ENCODE measurements at regions not wholly inside any gene's neighbourhood (a gene's known extent, or its start where the extent isn't known, plus 50 kb on each side); places are given as distances from the start of the nearest gene placed in this dataset.

DNA sequence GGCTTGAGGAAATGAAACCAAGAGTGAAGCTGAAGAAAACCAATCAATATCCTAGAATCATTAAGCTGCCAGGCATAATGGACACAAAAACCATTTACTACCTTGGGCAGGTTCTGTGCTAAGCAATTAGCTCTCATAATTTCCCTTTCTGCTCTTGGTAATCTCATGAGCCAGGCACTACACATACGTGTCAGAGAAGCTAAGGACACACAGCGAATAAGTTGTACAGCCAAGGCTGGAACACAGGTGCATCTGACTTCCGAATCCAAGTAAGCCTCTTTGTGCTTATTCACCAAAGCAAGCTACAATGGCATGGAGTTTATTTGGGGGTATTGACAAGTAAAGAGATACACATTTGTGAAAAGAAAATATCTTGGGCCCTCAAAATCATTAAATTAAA is 1343.9 kb upstream of the MIR17HG start:
- Histone ChIP-seq H3K36me3 (ENCODE audit: low read length) (no peaks in the 10 kb centered on the region), H2AFZ (ENCODE audit: low read depth, low read length, severe bottlenecking) (no peak overlapping the region)

GRCh38 chr13:90008707-90009149 is 1338.8 kb upstream of the MIR17HG start:
- Histone ChIP-seq H3K79me2 (ENCODE audit: insufficient read depth, low read length) (no peaks in the 10 kb centered on the region), H3K27me3 (ENCODE audit: low read length) (no peaks in the 10 kb centered on the region), H3K9me2 (replicated peaks; ENCODE audit: insufficient read depth, low read length) (no peaks in the 10 kb centered on the region), H3K27ac (ENCODE audit: low read depth, low read length) (no peak overlapping the region), H3K9me3 (ENCODE audit: insufficient read depth, low read length) (no peaks in the 10 kb centered on the region), H3K4me2 (ENCODE audit: low read depth, low read length, poor library complexity, severe bottlenecking) (no peak overlapping the region), H3F3A (ENCODE audit: insufficient read depth) (no peaks in the 10 kb centered on the region), H3K9ac (ENCODE audit: low read length) (no peak overlapping the region), H3K36me3 (ENCODE audit: low read length) (no peaks in the 10 kb centered on the region), H4K20me1 (ENCODE audit: low read depth, low read length) (no peaks in the 10 kb centered on the region), H2AFZ (ENCODE audit: low read depth, low read length, severe bottlenecking) (no peak overlapping the region), H3K4me3 (ENCODE audit: insufficient read depth, low read length, poor library complexity, severe bottlenecking) (no peak overlapping the region)
- no peak for TF ChIP-seq EZH2phosphoT487 (conservative IDR thresholded peaks at IDR 0.05; ENCODE audit: low read length)
- TF ChIP-seq, protein P1, sequence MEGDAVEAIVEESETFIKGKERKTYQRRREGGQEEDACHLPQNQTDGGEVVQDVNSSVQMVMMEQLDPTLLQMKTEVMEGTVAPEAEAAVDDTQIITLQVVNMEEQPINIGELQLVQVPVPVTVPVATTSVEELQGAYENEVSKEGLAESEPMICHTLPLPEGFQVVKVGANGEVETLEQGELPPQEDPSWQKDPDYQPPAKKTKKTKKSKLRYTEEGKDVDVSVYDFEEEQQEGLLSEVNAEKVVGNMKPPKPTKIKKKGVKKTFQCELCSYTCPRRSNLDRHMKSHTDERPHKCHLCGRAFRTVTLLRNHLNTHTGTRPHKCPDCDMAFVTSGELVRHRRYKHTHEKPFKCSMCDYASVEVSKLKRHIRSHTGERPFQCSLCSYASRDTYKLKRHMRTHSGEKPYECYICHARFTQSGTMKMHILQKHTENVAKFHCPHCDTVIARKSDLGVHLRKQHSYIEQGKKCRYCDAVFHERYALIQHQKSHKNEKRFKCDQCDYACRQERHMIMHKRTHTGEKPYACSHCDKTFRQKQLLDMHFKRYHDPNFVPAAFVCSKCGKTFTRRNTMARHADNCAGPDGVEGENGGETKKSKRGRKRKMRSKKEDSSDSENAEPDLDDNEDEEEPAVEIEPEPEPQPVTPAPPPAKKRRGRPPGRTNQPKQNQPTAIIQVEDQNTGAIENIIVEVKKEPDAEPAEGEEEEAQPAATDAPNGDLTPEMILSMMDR (IDR thresholded peaks at IDR 0.05; ENCODE audit: insufficient read depth, low read length, poor library complexity, severe bottlenecking): no peak

More for the DNA sequence above, 1343.9 kb upstream of the MIR17HG start:
- no peak overlapping the region for H3K4me2 ChIP-seq (ENCODE audit: low read depth, low read length, poor library complexity, severe bottlenecking)
- H4K20me1 ChIP-seq (ENCODE audit: low read depth, low read length): no peaks in the 10 kb centered on the region
- no peak overlapping the region for H3K9ac ChIP-seq (ENCODE audit: low read length)
- H3K27me3 ChIP-seq (ENCODE audit: low read length): no peaks in the 10 kb centered on the region
- no peaks in the 10 kb centered on the region for H3F3A ChIP-seq (ENCODE audit: insufficient read depth)
- no peaks in the 10 kb centered on the region for H3K9me3 ChIP-seq (ENCODE audit: insufficient read depth, low read length)
- TF ChIP-seq EZH2phosphoT487 (conservative IDR thresholded peaks at IDR 0.05; ENCODE audit: low read length): no peak
- TF ChIP-seq, protein P1 (IDR thresholded peaks at IDR 0.05; ENCODE audit: insufficient read depth, low read length, poor library complexity, severe bottlenecking): no peak
- no peak overlapping the region for H3K4me3 ChIP-seq (ENCODE audit: insufficient read depth, low read length, poor library complexity, severe bottlenecking)
- no peak overlapping the region for H3K27ac ChIP-seq (ENCODE audit: low read depth, low read length)
- H3K9me2 ChIP-seq (replicated peaks; ENCODE audit: insufficient read depth, low read length): no peaks in the 10 kb centered on the region
- H3K79me2 ChIP-seq (ENCODE audit: insufficient read depth, low read length): no peaks in the 10 kb centered on the region

DNA sequence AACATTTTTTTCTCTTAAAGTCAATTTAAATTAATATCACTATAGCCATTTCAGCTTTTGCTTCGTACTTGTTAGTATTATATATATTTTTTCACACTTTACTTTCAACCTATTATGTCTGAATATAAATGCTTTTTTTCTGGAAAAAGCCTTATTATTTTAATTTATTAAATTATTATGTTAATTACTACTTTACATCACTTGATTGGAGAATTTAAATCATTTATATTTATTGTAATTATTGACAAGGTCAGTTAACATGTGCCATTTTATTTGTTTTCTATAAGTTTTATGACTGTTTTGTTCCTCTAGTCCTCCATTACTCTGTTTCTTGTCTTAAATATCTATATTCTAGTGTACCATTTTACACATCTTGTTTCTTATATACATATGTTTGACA is 1333.4 kb upstream of the MIR17HG start:
- Histone ChIP-seq H2AFZ (ENCODE audit: low read depth, low read length, severe bottlenecking) (no peak overlapping the region), H3K9me3 (ENCODE audit: insufficient read depth, low read length) (no peaks in the 10 kb centered on the region), H4K20me1 (ENCODE audit: low read depth, low read length) (no peaks in the 10 kb centered on the region), H3K4me3 (ENCODE audit: insufficient read depth, low read length, poor library complexity, severe bottlenecking) (no peak overlapping the region), H3K27ac (ENCODE audit: low read depth, low read length) (no peak overlapping the region), H3K36me3 (ENCODE audit: low read length) (no peaks in the 10 kb centered on the region), H3K4me2 (ENCODE audit: low read depth, low read length, poor library complexity, severe bottlenecking) (no peak overlapping the region), H3K9ac (ENCODE audit: low read length) (no peak overlapping the region), H3F3A (ENCODE audit: insufficient read depth) (no peaks in the 10 kb centered on the region), H3K27me3 (ENCODE audit: low read length) (no peaks in the 10 kb centered on the region), H3K79me2 (ENCODE audit: insufficient read depth, low read length) (no peaks in the 10 kb centered on the region), H3K9me2 (replicated peaks; ENCODE audit: insufficient read depth, low read length) (no peaks in the 10 kb centered on the region)
- no peak for TF ChIP-seq EZH2phosphoT487 (conservative IDR thresholded peaks at IDR 0.05; ENCODE audit: low read length)
- TF ChIP-seq, protein P1 (IDR thresholded peaks at IDR 0.05; ENCODE audit: insufficient read depth, low read length, poor library complexity, severe bottlenecking): no peak
